Neural cell (in vitro differentiated cells): ENCODE measurements at regions not wholly inside any gene's neighbourhood (a gene's known extent, or its start where the extent isn't known, plus 50 kb on each side); places are given as distances from the start of the nearest gene placed in this dataset.

ENCODE experiments used
- EZH2 ChIP-seq: fragments of 200-600, 300-800 bp; shearing (Covaris generic), sonication (generic); IDR thresholded peaks from 2 replicates; pipeline ENCODE4 v1.6.1; 2014; ENCODE audit warnings: antibody characterized with exemption, low read length, borderline replicate concordance, mild to moderate bottlenecking; ENCODE audit not compliant: insufficient read depth, poor library complexity, severe bottlenecking
- TAF1 ChIP-seq: IDR thresholded peaks from 2 replicates; pipeline ENCODE4 v1.6.1; 2012; ENCODE audit warnings: low read depth

DNA sequence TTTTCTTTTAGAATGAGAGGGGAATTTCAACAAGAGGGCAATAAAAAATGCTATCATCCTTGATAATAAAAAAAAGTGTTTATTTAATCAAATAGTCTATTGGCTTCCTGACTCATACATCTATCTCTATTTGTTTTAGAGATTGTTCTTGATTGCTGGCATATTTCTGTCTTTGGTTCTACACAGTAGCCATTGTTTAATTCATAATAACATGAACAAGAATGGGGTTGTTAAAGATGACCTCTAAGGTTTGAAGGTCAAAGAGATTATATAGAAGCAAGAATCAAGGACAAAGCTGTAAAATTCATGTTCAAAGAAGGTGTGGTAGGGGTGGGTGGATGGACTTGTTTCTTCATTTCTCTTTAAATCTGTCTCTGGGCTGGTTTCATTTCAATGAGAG is 166.0 kb upstream of the KLF12 start:
- TF ChIP-seq TAF1, result no peak
- TF ChIP-seq EZH2, result no peak
